GM19238 (cell line): ENCODE measurements at regions not wholly inside any gene's neighbourhood (a gene's known extent, or its start where the extent isn't known, plus 50 kb on each side); places are given as distances from the start of the nearest gene placed in this dataset.

Experiments
- DNase-seq: peaks from one replicate; pipeline ENCODE4 v3.0.0; 2011; ENCODE audit warnings: low spot score; ENCODE audit not compliant: insufficient read length

GRCh38 chr18:75916624-75916982, 489.1 kb upstream of the SMIM21 start:
- DNase-seq: no peak

- no peak for DNase-seq
Observed at GRCh38 chr18:75915941-75916623, 488.6 kb upstream of the SMIM21 start.

- DNase-seq: no peak
Observed at GRCh38 chr18:75912829-75913228, 485.3 kb upstream of the SMIM21 start.

GRCh38 chr18:75904416-75904815, 476.9 kb upstream of the SMIM21 start:
- no peak for DNase-seq

GRCh38 chr18:75898651-75899050, 471.1 kb upstream of the SMIM21 start:
- no peak for DNase-seq

- no peak for DNase-seq
Observed at GRCh38 chr18:75897386-75897785, 469.9 kb upstream of the SMIM21 start.

- DNase-seq: no peak
Observed at GRCh38 chr18:75896865-75897264, 469.4 kb upstream of the SMIM21 start.

GRCh38 chr18:75895135-75895534, 467.6 kb upstream of the SMIM21 start:
- DNase-seq: no peak

- DNase-seq: no peak
Observed at GRCh38 chr18:75884728-75885127, 457.2 kb upstream of the SMIM21 start.

- DNase-seq: no peak
Observed at GRCh38 chr18:75880925-75881504, 453.5 kb upstream of the SMIM21 start.

GRCh38 chr18:75880266-75880665, 452.8 kb upstream of the SMIM21 start:
- DNase-seq: no peak

GRCh38 chr18:75879196-75879595, 451.7 kb upstream of the SMIM21 start:
- no peak for DNase-seq

- DNase-seq: no peak
Observed at GRCh38 chr18:75875559-75875958, 448.1 kb upstream of the SMIM21 start.

GRCh38 chr18:75874401-75875089, 447.0 kb upstream of the SMIM21 start:
- DNase-seq: no peak

- DNase-seq: no peak
Observed at GRCh38 chr18:75871596-75871995, 444.1 kb upstream of the SMIM21 start.

- DNase-seq: no peak
Observed at GRCh38 chr18:75869162-75869561, 441.7 kb upstream of the SMIM21 start.

- DNase-seq: no peak
Observed at GRCh38 chr18:75868031-75868430, 440.5 kb upstream of the SMIM21 start.

GRCh38 chr18:75865639-75866038, 438.1 kb upstream of the SMIM21 start:
- DNase-seq: no peak

GRCh38 chr18:75864816-75865215, 437.3 kb upstream of the SMIM21 start:
- no peak for DNase-seq

GRCh38 chr18:75863696-75864095, 436.2 kb upstream of the SMIM21 start:
- no peak for DNase-seq

GRCh38 chr18:75862458-75862857, 435.0 kb upstream of the SMIM21 start:
- no peak for DNase-seq

GRCh38 chr18:75860166-75860565, 432.7 kb upstream of the SMIM21 start:
- no peak for DNase-seq

GRCh38 chr18:75859533-75859932, 432.0 kb upstream of the SMIM21 start:
- DNase-seq: no peak
